GM12872 (cell line): ENCODE measurements at regions not wholly inside any gene's neighbourhood (a gene's known extent, or its start where the extent isn't known, plus 50 kb on each side); places are given as distances from the start of the nearest gene placed in this dataset.

Experiments
- CTCF ChIP-seq: IDR thresholded peaks from 3 replicates; pipeline ENCODE4 v1.5.1; 2011; ENCODE audit warnings: low read depth, mild to moderate bottlenecking, low read length, moderate library complexity; ENCODE audit not compliant: insufficient read depth

DNA sequence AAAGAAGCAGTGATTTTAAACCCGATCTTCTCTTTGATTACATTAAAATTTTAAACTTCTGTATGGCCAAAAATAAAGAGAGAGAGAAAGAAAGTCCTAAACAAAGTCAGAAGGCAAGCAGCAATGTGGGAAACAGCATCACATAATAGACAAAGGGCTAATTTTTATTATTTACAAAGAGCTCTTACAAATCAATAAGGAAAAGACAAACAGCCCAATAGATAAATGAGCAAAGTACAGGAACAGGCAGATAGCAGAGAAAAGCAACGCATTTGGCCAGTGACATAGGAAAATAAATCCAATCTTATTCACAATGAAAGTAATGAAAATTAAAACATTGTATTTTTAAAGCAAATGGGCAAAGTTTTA, 93.1 kb downstream of the SALL1 start:
- TF ChIP-seq CTCF = no peak

DNA sequence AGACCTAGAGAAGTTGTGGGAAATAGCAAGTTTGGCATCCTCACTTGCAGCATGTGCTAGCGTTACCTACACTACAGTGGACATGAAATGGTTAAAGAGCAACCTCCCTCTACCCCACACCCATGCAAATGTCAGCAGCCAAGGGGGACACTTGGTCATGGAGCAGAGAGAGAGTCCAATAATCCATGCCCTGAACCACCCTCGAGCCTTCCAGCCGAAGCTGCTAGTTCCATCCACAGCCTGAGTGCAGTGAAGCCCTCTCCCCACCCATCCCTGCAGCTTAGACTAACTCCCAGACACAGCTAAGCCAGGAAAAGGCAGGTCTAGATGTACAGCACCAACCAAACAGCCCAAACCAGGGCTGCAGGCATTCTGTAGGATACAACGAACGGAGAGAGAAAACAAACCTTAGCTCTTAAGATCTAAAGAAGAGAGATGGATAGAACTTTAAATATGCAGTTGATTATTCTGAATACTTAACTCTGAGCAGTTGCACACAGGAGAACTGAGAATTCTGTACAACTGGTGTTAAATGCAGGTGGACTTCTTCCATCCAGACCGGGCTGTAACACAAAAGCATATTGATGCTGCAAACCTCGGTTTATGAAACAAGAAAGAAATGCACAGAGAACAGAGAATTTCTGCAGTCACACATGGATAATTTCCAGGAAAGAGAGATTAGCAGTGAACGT, 93.8 kb downstream of the SALL1 start:
- TF ChIP-seq CTCF = no peak

- no peak for TF ChIP-seq CTCF
Measured at GRCh38 chr16:51056331-51056730, 94.7 kb downstream of the SALL1 start.

DNA sequence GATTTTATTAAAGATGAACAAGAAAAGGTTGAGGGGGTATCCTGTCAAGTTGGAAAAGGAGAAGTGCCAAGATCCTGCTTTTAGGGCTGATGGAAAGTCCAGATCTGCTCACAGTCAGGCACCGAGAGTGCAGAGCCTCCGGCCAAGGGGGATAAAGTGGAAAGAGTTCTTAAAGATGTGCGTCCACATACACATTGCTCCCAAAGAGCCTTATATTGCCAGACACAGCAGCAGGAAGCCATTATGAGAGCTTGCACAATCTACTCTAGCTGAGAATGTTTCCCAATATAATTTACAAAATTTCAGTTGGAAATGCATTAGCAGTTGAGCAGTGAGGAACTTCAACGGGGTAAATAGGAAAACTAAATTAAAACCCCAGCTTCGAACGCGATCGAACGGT, 95.6 kb downstream of the SALL1 start:
- no peak for TF ChIP-seq CTCF

GRCh38 chr16:51053775-51054174, 97.3 kb downstream of the SALL1 start:
- TF ChIP-seq CTCF = no peak

- no peak for TF ChIP-seq CTCF
Measured at GRCh38 chr16:51051671-51052070, 99.4 kb downstream of the SALL1 start.

- no peak for TF ChIP-seq CTCF
Measured at GRCh38 chr16:51050377-51050706, 100.7 kb downstream of the SALL1 start.
